Activated T-helper 1 cell treated with Interleukin-2 at 50 U/mL for 16 hours (primary cell): ENCODE measurements at regions not wholly inside any gene's neighbourhood (a gene's known extent, or its start where the extent isn't known, plus 50 kb on each side); places are given as distances from the start of the nearest gene placed in this dataset.
"Not testable (repeated sequence)": the region's sequence is repeated elsewhere in the genome, so short reads cannot be mapped to it uniquely, and the experiment has no call there.

Experiments
- DNase-seq: peaks from one replicate; pipeline ENCODE4 v3.0.0-alpha.2; 2020; ENCODE audit warnings: low read depth

DNA sequence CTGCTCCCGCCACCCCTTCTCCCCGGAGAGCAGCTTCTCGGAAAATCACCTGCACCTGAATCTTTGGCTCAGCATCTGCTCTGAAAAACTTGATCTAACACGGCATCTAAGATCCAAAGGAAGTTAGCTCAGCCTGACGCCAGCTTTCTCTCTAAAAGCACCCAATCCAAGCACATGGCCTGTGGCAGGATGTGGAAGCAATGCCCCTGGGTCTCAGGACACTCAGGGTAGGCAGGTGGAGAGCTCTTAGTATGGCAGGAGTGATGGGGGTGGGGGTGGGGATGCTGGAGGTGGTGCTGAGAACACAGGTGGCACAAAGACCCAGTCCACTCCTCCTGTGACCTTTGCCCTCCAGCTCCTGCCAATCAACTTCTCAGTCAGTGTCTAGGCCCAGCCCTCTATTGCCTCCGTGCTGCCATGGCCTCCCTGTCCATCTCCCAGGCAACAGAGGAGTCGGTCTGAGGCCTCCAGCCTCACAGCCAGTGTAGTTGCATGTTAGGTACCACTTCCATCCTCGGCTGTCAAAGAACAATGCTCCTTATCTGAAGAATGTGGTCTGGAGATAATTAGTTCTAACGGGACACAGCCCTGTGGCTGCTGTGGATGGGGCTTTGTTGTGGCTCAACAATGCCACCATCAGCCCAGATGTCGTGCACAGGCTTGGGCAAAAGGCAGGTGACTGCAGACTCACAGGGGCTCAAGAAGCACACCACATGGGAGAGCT is 180.0 kb upstream of the C14orf180 start:
- no peak for DNase-seq

DNA sequence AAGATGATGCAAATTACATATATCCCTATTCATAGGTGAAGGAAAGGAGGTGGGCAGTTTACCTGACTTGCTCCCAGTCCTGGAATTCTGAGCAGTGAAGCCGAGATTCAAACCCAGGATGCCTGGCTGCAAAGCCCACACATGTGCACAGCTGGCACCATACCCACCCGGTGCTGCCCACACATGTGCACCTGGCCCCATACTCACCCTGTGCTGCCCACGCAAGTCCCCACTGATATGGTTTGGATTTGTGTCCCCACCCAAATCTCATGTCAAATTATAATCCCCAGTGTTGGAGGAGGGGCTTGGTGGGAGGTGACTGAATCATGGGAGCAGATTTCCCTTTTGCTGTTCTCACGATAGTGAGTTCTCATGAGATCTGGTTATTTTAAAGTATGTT is 179.2 kb upstream of the C14orf180 start:
- no peak for DNase-seq

DNA sequence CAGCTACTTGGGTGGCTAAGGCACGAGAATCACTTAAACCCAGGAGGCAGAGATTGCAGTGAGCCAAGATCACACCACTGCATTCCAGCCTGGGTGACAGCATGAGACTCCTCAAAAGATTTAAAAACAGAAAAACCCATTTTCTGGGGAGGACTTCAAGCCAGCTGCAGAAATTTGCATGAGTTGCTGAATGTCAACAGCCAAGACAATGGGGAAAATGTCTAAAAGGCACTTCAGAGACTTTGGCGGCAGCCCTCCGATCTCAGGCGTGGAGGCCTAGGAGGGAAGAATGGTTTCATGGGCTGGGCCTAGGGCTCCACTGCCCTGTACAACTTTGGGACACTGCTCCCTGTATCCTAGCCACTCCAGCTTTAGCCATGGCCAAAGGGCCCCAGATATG is 177.8 kb upstream of the C14orf180 start:
- no peak for DNase-seq

DNA sequence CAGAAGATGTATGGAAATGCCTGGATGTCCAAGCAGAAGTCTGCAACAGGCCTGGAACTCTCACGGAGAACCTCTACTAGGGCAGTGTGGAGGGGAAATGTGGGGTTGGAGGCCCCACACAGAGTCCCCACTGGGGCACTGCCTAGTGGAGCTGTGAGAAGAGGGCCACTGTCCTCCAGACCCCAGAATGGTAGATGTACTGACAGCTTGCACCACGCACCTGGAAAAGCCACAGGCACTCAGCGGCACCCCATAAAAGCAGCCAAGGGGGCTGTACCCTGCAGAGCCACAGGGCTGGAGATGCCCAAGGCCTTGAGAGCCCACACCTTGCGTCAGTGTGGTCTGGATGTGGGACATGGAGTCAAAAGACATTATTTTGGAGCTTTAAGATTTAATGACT is 177.3 kb upstream of the C14orf180 start:
- not testable (repeated sequence) for DNase-seq

DNA sequence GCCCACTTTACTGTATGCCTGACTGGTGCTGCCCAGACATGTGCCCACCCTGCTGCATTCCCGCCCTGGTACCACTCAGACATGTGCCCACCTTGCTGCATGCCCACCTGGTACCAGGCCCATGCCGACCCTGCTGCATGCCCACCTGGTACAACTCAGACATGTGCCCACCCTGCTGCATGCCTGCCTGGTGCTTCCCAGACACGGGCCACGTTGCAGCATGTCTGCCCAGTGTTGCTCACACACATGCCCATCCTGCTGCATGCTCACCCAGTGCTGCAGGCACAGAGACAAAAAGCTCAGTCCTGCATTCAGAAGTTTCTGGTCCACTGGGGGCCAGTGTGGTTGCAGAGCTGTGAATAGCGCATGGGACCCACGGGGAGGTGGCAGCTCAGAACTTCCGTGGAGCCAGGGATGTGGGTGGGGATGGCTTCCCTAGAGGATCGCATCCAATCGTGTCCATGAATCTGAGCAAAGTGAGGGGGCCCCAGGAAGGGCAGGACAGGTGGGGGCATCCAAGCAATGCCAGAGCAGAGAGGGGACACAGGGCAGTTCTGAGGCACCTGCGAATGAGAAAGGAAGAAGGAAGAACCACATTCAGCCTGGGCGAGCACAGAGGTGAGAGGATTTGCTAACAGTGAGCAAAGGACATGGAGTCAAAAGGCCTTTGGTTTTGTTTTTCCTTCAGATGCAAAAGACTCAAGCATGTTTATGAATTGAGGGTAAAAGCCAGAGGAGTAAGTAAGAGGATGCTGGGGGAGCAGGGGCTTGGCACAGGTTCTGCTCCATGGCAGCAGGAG is 175.9 kb upstream of the C14orf180 start:
- DNase-seq = no peak

DNA sequence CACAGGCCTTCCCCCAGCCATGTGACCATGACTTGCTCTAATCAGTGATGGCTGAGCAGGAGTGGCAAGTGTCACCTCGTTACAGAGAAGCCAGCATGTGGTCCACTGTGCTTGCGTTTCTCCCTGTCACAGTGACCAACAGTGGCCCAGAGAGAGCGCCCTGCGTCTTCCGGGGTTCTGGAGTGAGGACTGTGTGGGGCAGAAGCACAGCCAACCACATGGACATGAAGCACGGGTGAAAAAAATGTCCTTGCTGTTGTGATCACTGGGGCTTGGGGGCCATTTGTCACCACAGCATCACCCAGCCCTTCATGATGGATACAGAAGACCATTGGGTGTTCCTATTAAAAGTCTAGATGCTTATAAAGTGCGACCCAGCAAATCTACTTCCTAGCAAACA is 174.6 kb upstream of the C14orf180 start:
- DNase-seq = no peak

DNA sequence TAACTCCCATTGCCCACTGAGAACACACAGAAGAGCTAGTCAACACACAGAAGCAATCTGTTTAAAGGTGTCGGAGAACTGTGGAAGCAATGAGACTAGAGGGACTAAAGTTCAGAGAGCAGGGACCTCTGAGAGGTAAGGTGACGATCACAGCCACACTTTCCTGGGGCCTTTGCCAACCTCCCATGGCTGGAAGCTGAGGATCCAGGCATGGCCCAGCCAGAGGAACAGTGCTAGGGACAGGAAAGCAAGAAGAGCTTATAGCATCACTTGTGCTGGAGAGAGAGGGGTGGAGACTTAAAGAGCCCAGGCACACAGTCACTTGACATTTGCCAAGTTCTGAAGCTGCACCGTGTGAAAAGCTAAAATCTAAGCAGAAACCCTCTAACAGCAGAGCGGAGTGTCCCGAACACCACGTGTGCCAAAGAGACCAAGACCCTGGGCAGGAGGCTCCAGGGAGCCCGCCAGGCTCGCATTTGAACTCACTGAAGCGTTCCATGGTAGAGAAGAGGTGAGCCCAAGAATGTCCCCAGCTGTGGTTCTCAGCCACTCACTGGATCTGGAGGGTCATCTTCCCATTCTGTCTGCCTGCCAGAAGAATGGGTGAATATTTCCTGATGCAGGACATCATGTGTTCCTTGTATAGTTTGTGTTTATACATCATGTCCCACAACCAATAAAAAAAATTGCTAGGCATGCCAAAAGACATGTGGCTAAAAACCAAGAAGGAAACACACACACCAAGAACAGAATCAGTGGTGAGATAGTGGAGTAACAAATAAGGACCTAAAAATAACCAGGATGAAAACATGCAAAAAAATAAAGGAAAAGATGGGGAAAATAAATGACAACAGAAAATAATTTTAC is 174.0 kb upstream of the C14orf180 start:
- DNase-seq = no peak

DNA sequence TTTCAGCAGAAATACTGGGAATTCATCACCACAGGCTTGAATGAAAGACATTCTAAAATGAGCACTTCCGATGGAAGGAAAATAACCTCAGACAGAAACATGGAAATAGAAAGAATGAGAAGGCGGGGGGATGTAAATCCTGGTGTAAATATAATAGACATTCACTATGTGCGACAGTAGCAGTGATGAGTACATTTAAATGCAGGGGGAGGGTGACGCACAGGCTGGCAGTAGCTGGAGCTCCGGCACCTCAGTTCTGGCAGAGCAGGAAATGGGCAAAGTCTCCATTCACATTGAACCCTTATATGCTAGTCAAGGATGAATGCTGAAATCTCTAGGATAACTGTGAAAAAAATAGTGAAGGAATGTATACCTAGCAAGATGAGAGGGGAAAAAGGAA is 172.7 kb upstream of the C14orf180 start:
- DNase-seq = no peak

DNA sequence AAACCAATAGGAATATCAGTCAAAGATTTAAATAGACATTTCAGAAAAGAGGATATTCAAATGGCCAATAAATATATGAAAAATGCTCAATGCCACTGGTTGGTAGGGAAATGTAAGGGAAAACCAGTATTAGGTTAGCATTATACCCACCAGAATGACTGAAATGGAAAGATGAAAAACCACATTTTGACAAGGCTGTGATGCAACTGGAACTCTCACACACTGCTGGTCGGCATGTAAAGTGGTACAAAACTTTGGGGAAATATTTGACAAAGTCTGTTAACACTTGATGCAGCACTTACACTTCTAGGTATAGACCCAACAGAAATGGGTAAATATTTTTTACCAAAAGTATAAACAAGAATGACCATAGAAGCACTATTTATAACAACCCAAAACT is 163.2 kb upstream of the C14orf180 start:
- DNase-seq = no peak

DNA sequence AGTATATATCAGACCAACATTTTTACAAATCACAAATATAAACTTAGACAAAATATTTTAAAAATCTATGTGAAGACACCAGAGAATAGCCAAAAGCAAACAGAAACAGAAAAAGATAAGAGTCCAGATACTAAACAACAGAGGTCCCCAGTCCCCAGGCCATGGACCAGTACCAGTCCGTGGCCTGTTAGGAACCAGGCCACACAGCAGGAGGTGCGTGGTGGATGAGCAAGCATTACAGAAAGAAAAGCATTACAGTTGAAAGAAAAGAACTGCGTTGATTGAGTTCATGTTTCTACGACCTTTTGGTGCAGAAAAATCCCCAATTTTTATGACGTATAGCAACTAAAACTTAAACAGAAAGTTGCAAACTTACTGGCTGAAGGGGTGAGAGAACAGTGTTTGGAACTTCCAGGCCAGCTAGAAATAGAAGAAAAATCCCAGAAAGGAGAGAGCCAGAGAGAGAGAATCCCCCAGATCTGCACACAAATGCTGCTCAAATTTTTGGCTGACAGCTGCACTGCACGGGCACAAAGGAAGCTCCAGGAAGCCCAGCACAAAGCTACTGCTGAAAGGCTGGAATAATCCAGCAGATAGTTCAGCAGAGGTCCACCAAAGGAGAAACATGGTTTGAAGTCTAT is 159.6 kb upstream of the C14orf180 start:
- no peak for DNase-seq

DNA sequence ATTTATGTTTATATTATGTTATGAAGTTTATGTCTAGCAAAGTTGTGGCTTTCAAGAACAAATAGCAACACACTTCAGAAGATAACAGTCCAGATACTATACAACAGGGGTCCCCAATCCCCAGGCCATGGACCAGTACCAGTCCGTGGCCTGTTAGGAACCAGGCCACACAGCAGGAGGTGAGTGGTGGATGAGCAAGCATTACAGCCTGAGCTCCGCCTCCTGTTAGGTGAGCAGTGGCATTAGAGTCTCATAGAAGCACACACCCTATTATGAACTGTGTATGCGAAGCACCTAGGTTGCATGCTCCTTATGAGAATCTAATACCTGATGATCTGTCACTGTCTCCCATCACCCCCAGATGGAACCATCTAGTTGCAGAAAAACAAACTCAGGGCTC is 159.0 kb upstream of the C14orf180 start:
- not testable (repeated sequence) for DNase-seq

DNA sequence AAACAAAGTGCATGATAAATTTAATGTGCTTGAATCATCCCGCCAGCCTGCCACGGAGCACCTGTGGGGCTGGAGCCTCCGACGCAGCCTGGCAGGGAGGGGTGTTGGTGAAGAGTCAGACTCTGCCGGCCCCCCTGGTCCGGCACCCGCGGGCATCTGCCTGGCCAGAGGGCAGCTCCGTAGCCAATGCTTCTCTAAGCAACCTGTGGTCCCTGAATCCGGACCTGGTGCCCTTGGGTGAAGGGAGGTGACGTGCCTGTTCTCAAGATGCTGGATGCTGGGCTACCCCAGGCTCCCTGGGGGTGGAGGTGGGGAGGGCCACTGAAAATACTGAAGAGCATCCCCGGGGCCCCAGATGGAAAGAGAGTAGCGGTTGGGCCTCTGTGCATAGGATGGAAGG is 158.6 kb upstream of the C14orf180 start:
- DNase-seq = no peak

DNA sequence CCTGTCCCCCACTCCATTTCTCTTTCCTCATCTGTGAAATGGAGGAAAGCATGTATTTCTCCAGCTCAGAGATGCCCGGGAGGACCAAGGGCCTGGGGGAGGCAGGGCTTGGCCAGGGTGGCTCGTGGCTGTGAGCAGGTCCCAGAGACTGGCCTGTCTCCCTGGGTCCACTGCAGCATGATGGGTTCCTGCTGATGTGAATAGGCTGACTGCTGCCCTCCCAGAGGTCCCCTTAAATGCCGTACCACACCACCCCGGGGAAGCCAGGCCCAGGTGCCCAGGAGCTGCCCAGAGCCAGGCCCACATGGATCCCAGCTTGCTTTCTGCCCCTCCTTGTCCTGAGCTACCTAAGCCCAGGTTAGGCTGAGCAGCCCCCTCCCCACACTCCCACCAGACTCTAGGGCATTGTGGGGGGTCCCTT is 158.2 kb upstream of the C14orf180 start:
- no peak for DNase-seq

DNA sequence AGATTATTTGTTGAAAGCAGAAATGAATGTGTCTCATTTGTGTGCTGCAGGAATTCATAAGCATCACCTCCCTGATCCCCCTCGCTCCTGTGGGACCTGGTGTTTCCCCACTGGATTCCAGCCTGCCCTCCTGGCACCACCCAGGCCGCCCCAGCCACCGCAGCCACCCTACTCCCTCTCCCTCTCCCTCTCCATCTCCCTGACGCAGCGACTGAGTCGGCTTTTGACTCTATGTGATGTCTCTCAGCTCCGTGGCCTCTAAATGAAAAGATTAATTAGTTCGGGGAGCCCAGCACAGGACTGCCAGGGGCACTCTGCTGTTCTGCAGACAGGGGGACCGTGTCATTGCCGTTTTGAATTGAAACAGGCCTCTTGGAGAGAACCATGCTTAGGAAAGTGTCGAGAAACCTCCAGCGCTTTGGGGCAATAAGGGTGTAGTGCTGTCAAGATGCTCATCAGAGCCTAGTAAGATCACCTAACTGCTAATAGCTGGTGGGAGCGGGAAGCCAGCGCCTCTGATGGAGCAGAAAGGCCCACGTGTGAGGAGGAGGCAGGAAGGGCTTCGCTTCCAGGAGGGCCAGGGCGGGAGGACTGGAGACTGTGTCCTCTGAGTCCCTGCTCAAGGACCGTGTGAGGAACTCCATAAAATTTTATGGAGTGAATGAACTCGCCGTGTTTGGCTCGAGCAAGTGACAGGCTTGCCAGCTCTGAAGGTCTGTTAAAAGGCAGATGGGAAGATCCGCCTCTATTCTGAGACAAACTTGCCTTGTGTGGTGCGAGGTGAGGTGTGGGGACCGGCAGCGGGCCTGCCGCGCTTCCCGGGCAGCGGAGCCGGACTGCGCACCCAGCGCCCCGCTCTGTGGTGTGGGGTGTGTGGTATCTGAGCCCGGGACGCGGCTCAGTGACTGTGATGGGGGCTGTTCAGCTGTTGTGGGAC is 157.4 kb upstream of the C14orf180 start:
- DNase-seq = no peak

DNA sequence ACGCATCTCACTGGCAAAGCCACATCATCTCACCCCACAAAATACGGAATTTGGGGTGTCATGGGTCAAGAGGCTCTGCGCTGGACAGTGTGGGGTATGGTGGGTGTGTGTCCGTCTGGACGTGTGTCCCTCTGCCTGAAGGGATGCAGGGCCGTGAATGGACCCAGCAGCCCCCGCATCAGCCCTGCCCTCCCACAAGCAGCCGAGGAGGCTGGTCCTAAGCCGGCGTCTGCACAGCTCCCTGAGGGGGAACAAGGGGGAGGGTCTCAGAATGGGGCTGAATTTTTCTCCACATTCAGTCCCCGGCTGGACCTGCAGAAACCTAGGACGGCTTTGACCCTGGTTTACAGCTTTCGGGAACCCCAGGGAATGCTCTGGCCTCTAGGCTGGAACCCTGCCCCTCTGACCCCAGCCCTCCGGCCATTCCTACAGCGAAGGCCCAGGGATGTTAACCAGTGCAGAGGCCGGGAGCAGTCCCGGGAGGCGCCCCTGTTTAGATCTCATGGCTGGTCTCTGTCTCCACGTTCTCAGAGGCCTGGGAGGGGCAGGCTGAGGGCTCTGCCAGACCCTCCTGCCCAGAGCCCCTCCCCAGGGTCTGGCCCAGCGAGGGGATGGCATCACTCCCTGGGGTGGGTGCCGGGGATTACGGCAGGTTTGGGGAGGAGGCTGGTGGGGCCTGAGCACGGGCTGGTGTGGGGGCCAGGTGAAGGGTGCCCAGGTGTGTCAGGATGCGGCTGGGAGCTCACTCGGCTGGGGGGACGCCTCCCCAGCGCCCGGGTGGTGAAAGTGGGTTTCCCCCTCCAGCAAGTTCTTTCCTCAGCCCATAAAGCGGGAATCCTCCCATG is 156.5 kb upstream of the C14orf180 start:
- DNase-seq = no peak

DNA sequence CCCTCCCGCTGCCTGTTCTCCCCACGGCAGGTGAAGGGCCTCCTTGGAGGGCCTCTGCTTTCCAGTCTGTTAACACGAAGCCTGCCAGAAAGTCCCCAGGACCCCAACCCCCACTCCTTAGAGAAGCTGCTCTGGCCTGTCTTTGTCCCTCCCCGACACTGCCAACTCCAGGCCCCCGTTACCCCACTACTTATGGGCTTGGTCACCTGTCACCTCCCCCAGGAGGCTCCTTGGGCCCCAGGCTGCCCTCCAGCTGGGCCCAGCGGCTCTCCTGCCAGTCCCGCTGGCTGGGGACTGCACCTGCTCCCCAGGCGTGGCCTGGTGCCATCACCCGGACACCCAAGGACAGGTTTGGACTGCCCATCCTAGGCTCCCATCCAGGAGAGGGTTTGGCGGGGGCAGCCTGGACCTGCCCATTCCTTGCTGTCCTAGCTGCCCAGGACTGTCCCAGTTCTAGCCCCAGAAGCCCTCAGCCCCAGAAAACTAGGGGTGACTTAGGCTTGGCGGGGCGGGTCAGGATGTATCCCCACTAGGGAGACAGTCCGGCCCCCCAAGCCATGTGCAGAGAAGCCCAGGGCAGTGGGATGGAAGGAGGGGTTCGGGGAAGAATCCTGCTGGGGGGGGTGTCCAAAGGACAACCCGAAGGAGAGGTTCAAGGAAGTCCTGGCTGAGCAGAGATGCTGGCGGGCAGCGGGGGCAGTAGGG is 155.7 kb upstream of the C14orf180 start:
- no peak for DNase-seq

DNA sequence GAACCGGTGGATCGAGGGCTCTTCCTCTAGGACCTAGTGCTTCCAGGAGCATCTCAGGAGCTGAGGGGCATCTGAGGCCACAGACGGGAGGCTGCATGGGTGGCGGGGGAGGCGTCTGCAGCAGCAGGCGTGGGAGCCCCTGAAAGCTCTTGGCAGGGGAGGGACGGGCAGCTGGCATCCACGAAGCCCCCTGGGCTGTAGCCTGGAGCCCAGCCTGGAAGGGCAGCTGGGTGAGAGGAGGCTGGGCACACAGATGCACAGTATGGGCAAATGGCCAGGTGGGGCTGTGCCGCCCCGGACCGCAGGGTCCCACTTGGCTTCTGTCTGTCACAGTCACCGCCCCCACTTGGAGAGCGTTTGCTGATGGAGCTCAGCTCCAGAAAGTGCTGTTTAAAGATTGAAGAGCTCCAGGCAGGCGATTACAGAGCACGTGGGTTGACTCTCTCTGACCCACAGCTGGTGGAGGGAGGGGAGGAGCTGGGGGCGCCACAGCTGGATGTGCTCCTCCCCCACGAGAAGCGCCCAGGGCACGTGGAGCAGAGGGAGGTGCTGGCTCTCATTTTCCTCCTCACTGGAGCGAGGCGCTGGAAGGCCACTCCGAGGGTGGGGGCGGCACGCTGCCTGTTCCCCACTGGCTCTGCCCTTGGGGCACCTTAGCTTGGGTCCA is 155.0 kb upstream of the C14orf180 start:
- no peak for DNase-seq

DNA sequence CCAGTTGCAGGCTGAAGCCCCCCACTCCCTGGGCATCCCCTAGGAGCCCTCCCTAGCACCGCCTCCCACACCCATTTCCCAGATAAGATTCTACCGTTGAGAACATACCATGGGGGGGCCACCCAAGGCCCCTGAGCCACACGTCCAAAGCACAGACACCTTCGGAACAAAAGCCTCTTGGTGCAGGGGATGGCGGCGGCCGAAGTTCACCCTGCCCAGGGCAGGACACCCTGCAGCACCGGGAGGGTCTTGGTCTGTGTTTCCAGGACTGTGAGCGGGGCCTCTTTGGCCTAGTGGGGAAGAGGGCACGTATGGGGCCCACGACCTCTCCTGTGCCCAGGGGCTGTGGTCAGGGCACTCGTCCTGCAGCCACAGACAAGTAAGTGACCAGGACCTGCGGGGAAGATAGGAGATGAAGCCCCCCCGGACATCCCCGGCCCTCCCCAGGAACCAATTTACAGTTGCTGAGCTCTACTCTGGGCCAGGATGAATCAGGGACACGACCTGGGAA is 154.3 kb upstream of the C14orf180 start:
- no peak for DNase-seq
